ENCODE measurements at regions not wholly inside any gene's neighbourhood (a gene's known extent, or its start where the extent isn't known, plus 50 kb on each side); places are given as distances from the start of the nearest gene placed in this dataset.
"Not testable (repeated sequence)": the region's sequence is repeated elsewhere in the genome, so short reads cannot be mapped to it uniquely, and the experiment has no call there.

DNA sequence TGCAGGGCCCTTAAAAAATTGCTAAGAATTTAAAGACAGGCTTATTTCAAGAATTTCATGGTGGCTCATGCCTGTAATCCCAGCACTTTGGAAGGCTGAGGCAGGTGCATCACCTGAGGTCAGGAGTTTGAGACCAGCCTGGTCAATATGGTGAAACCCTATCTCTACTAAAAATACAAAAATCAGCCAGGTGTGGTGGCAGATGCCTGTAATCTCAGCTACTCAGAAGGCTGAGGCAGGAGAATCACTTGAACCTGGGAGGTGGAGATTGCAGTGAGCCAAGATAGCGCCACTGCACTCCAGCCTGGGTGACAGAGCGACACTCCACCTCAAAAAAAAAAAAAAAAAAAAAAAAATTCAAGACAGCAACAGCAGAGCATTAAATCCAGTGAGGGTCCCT is 153.3 kb downstream of the MYLK4 start:
- TF ChIP-seq CTCF, POLR2A (IDR thresholded peaks at IDR 0.05): not testable (repeated sequence)

Measured in adrenal gland (tissue), 5 donors.